WTC11 (cell line): ENCODE measurements at regions not wholly inside any gene's neighbourhood (a gene's known extent, or its start where the extent isn't known, plus 50 kb on each side); places are given as distances from the start of the nearest gene placed in this dataset.

Experiments
- CREB1 ChIP-seq: sonication (generic); formaldehyde crosslinking; IDR thresholded peaks from 2 replicates; pipeline ENCODE4 v1.8.0; 2023; ENCODE audit warnings: mild to moderate bottlenecking, missing genetic modification reagents
- CTCF ChIP-seq: fragments of 200-600 bp; IDR thresholded peaks from 2 replicates; pipeline ENCODE4 v1.8.0; 2022; ENCODE audit warnings: antibody characterized with exemption
- E2F1 ChIP-seq: sonication (generic); formaldehyde crosslinking; IDR thresholded peaks from 2 replicates; pipeline ENCODE4 v1.8.0; 2022; ENCODE audit warnings: mild to moderate bottlenecking, missing genetic modification reagents
- MAX ChIP-seq: sonication (generic); formaldehyde crosslinking; IDR thresholded peaks from 2 replicates; pipeline ENCODE4 v1.8.0; 2022; ENCODE audit warnings: mild to moderate bottlenecking, missing genetic modification reagents
- TCF7 ChIP-seq: sonication (generic); formaldehyde crosslinking; IDR thresholded peaks from 2 replicates; pipeline ENCODE4 v1.8.0; 2022; ENCODE audit warnings: mild to moderate bottlenecking, low read depth, missing genetic modification reagents, moderate library complexity
- USF2 ChIP-seq: sonication (generic); formaldehyde crosslinking; IDR thresholded peaks from 2 replicates; pipeline ENCODE4 v1.8.1; 2023; ENCODE audit warnings: mild to moderate bottlenecking, missing genetic modification reagents, moderate library complexity
- ZNF263 ChIP-seq: sonication (generic); formaldehyde crosslinking; IDR thresholded peaks from 2 replicates; pipeline ENCODE4 v1.8.1; 2022; ENCODE audit warnings: low read depth, mild to moderate bottlenecking, moderate library complexity, missing genetic modification reagents
- ZNF281 ChIP-seq: sonication (generic); formaldehyde crosslinking; IDR thresholded peaks from 2 replicates; pipeline ENCODE4 v1.8.0; 2023; ENCODE audit warnings: mild to moderate bottlenecking, missing genetic modification reagents

GRCh38 chr2:61710711-61711110 lies 143.1 kb downstream of the FAM161A start:
- TF ChIP-seq USF2 (CRISPR knock-in tag) (no peak), ZNF281 (CRISPR knock-in tag) (no peak), ZNF263 (no peak), E2F1 (CRISPR knock-in tag) (no peak), CTCF (no peak), TCF7 (no peak), CREB1 (CRISPR knock-in tag) (no peak), MAX (CRISPR knock-in tag) (no peak)
